SK-N-MC (cell line): ENCODE measurements at regions not wholly inside any gene's neighbourhood (a gene's known extent, or its start where the extent isn't known, plus 50 kb on each side); places are given as distances from the start of the nearest gene placed in this dataset.

ENCODE experiments used
- EZH2 ChIP-seq: fragments of 200-600 bp; sonication (generic); IDR thresholded peaks from one replicate; pipeline ENCODE4 v1.6.1; 2017; ENCODE audit warnings: antibody characterized with exemption
- POLR2AphosphoS5 ChIP-seq: IDR thresholded peaks from 2 replicates; pipeline ENCODE4 v1.6.1; 2012; ENCODE audit warnings: mild to moderate bottlenecking, low read depth, low read length, borderline replicate concordance

GRCh38 chr1:222047366-222047765, 305.5 kb upstream of the DUSP10 start:
- no peak for TF ChIP-seq EZH2
- no peak for TF ChIP-seq POLR2AphosphoS5
